ENCODE measurements at regions not wholly inside any gene's neighbourhood (a gene's known extent, or its start where the extent isn't known, plus 50 kb on each side); places are given as distances from the start of the nearest gene placed in this dataset.

- Histone ChIP-seq H3K4me1 (ENCODE audit: control extremely low read depth in 1 of 4, control insufficient read depth in 4 of 4, insufficient read depth in 4 of 4, low read length in 3 of 4) (no peaks in the 10 kb centered on the region), H3K4me3 (ENCODE audit: control insufficient read depth in 1 of 7, extremely low read depth in 1 of 7, insufficient read depth in 4 of 7, low read depth in 2 of 7, low read length in 6 of 7) (no peak overlapping the region), H3K27me3 (replicated peaks in 2 of 5; ENCODE audit: control insufficient read depth in 4 of 5, insufficient read depth in 5 of 5, low read length in 4 of 5) (no peaks in the 10 kb centered on the region), H3K9me3 (ENCODE audit: control extremely low read depth in 1 of 5, control insufficient read depth in 4 of 5, insufficient read depth in 2 of 5, low read depth in 1 of 5, low read length in 4 of 5) (no peaks in the 10 kb centered on the region), H3K36me3 (ENCODE audit: control insufficient read depth in 4 of 4, insufficient read depth in 4 of 4, low read length in 3 of 4) (no peaks in the 10 kb centered on the region), H3K27ac (ENCODE audit: insufficient read depth in 1 of 2, low read depth in 1 of 2, low read length in 2 of 2, poor library complexity in 1 of 2, severe bottlenecking in 2 of 2) (no peak overlapping the region)
- ChIA-PET POLR2A (interaction anchor here (1.0 kb wide), 1 partner anchor 46 kb away, joined by 3 read pairs; no protein-coding TSS in a partner anchor), CTCF (interaction anchor here (0.9 kb wide), 1 partner anchor 9 kb away, joined by 6 read pairs; no protein-coding TSS in a partner anchor)
- peak; percentile 34 to 92 (median 78) for DNase-seq
- WGBS (ENCODE audit: insufficient coverage): 79% methylated on average over 4 of the region's 7 CpGs
These were observed 101.6 kb upstream of the CD93 start for GRCh38 chr20:23187751-23188150.

GRCh38 chr20:23186808-23187207 is 100.7 kb upstream of the CD93 start:
- no peaks in the 10 kb centered on the region for H3K4me1 ChIP-seq (ENCODE audit: control extremely low read depth in 1 of 4, control insufficient read depth in 4 of 4, insufficient read depth in 4 of 4, low read length in 3 of 4)
- H3K9me3 ChIP-seq (ENCODE audit: control extremely low read depth in 1 of 5, control insufficient read depth in 4 of 5, insufficient read depth in 2 of 5, low read depth in 1 of 5, low read length in 4 of 5): no peaks in the 10 kb centered on the region
- CTCF ChIA-PET: no interaction called here
- WGBS (ENCODE audit: insufficient coverage): 93% methylated on average over 5 of the region's 5 CpGs
- H3K27me3 ChIP-seq (replicated peaks in 2 of 5; ENCODE audit: control insufficient read depth in 4 of 5, insufficient read depth in 5 of 5, low read length in 4 of 5): no peaks in the 10 kb centered on the region
- no peak overlapping the region for H3K27ac ChIP-seq (ENCODE audit: insufficient read depth in 1 of 2, low read depth in 1 of 2, low read length in 2 of 2, poor library complexity in 1 of 2, severe bottlenecking in 2 of 2)
- POLR2A ChIA-PET: interaction anchor here (1.0 kb wide), 1 partner anchor 45 kb away, joined by 3 read pairs; no protein-coding TSS in a partner anchor
- no peak for DNase-seq
- H3K36me3 ChIP-seq (ENCODE audit: control insufficient read depth in 4 of 4, insufficient read depth in 4 of 4, low read length in 3 of 4): no peaks in the 10 kb centered on the region
- H3K4me3 ChIP-seq (ENCODE audit: control insufficient read depth in 1 of 7, extremely low read depth in 1 of 7, insufficient read depth in 4 of 7, low read depth in 2 of 7, low read length in 6 of 7): no peak overlapping the region

DNA sequence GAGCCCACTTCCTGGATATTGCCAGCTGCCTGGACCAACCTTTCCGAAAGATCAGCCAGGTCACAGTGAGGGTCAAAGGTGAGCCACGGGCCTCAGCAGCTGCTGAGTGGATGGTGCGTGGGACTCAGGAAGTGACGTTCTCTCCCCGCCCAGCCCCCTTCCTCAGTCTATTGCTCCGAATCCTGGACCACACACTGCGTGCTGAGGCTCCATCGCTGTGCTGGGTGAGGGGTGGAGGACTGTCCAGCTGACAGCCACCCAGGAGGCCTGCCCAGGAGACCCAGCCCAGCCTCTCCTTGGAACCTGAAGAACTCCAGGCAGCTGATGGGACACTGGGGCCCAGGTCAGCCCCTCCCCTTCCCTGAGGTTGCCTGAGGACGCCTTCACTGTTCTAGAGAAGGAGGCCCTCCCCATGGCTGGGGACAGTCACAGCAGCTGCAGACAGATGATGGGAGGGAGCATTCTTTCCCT is 94.4 kb upstream of the CD93 start:
- WGBS (ENCODE audit: insufficient coverage): 93% methylated on average over 5 of the region's 9 CpGs
- Histone ChIP-seq H3K4me3 (ENCODE audit: control insufficient read depth in 1 of 7, extremely low read depth in 1 of 7, insufficient read depth in 4 of 7, low read depth in 2 of 7, low read length in 6 of 7) (no peak overlapping the region), H3K9me3 (ENCODE audit: control extremely low read depth in 1 of 5, control insufficient read depth in 4 of 5, insufficient read depth in 2 of 5, low read depth in 1 of 5, low read length in 4 of 5) (peaks cover 0 to 3% (median 0%) of the 10 kb centered on the region in 5 experiments), H3K27ac (ENCODE audit: insufficient read depth in 1 of 2, low read depth in 1 of 2, low read length in 2 of 2, poor library complexity in 1 of 2, severe bottlenecking in 2 of 2) (no peak overlapping the region), H3K36me3 (ENCODE audit: control insufficient read depth in 4 of 4, insufficient read depth in 4 of 4, low read length in 3 of 4) (no peaks in the 10 kb centered on the region), H3K27me3 (replicated peaks in 2 of 5; ENCODE audit: control insufficient read depth in 4 of 5, insufficient read depth in 5 of 5, low read length in 4 of 5) (no peaks in the 10 kb centered on the region), H3K4me1 (ENCODE audit: control extremely low read depth in 1 of 4, control insufficient read depth in 4 of 4, insufficient read depth in 4 of 4, low read length in 3 of 4) (peaks cover 0 to 13% (median 5%) of the 10 kb centered on the region in 4 experiments)
- ChIA-PET CTCF (interaction anchor here (0.8 to 3.6 kb wide), 8 partner anchors 11 to 487 kb away, joined by 3 to 13 read pairs (median 4); no protein-coding TSS in a partner anchor), POLR2A (no interaction called here)
- DNase-seq: no peak

- Histone ChIP-seq H3K9me3 (ENCODE audit: control extremely low read depth in 1 of 5, control insufficient read depth in 4 of 5, insufficient read depth in 2 of 5, low read depth in 1 of 5, low read length in 4 of 5) (peaks cover 0 to 3% (median 0%) of the 10 kb centered on the region in 5 experiments), H3K4me3 (ENCODE audit: control insufficient read depth in 1 of 7, extremely low read depth in 1 of 7, insufficient read depth in 4 of 7, low read depth in 2 of 7, low read length in 6 of 7) (no peak overlapping the region), H3K36me3 (ENCODE audit: control insufficient read depth in 4 of 4, insufficient read depth in 4 of 4, low read length in 3 of 4) (no peaks in the 10 kb centered on the region), H3K27me3 (replicated peaks in 2 of 5; ENCODE audit: control insufficient read depth in 4 of 5, insufficient read depth in 5 of 5, low read length in 4 of 5) (no peaks in the 10 kb centered on the region), H3K27ac (ENCODE audit: insufficient read depth in 1 of 2, low read depth in 1 of 2, low read length in 2 of 2, poor library complexity in 1 of 2, severe bottlenecking in 2 of 2) (no peak overlapping the region), H3K4me1 (ENCODE audit: control extremely low read depth in 1 of 4, control insufficient read depth in 4 of 4, insufficient read depth in 4 of 4, low read length in 3 of 4) (peaks cover 0 to 13% (median 5%) of the 10 kb centered on the region in 4 experiments)
- WGBS (ENCODE audit: insufficient coverage): 83% methylated on average over 1 of the region's 1 CpG
- ChIA-PET POLR2A (no interaction called here), CTCF (interaction anchor here (0.7 to 3.6 kb wide), 17 partner anchors 11 to 487 kb away, joined by 3 to 13 read pairs (median 3); no protein-coding TSS in a partner anchor)
- DNase-seq: no peak
These were observed 93.8 kb upstream of the CD93 start for GRCh38 chr20:23179766-23180403.

DNA sequence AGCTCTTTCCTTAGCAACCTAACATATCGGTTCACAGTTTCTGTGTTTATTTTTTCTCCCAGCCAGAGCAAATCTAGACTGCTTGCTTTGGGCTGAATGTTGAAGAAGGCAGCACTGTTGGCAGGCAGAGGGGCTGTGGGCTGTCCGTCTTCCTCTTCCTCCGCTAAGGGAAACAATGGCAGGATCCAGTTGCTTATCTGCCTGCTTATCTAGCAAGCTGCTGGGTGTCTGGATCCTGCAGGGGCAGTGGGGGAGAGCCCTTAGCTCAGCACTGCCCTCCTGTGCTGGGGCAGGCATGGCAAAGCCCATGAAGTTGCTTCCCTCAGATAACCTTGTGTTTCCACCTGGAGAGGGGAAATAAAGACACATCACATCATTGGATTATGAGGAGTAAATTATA is 92.7 kb upstream of the CD93 start:
- POLR2A ChIA-PET: interaction anchor here (1.2 kb wide), 1 partner anchor 20 kb away, joined by 4 read pairs; no protein-coding TSS in a partner anchor
- 3% methylated on average over 3 of the region's 3 CpGs for WGBS (ENCODE audit: insufficient coverage)
- no peak overlapping the region for H3K27ac ChIP-seq (ENCODE audit: insufficient read depth in 1 of 2, low read depth in 1 of 2, low read length in 2 of 2, poor library complexity in 1 of 2, severe bottlenecking in 2 of 2)
- H3K36me3 ChIP-seq (ENCODE audit: control insufficient read depth in 4 of 4, insufficient read depth in 4 of 4, low read length in 3 of 4): no peaks in the 10 kb centered on the region
- peaks cover 0 to 13% (median 5%) of the 10 kb centered on the region in 4 experiments for H3K4me1 ChIP-seq (ENCODE audit: control extremely low read depth in 1 of 4, control insufficient read depth in 4 of 4, insufficient read depth in 4 of 4, low read length in 3 of 4)
- no peak overlapping the region for H3K4me3 ChIP-seq (ENCODE audit: control insufficient read depth in 1 of 7, extremely low read depth in 1 of 7, insufficient read depth in 4 of 7, low read depth in 2 of 7, low read length in 6 of 7)
- CTCF ChIA-PET: interaction anchor here (0.6 to 3.6 kb wide), 22 partner anchors 9 to 487 kb away, joined by 3 to 13 read pairs (median 3); no protein-coding TSS in a partner anchor
- no peaks in the 10 kb centered on the region for H3K27me3 ChIP-seq (replicated peaks in 2 of 5; ENCODE audit: control insufficient read depth in 4 of 5, insufficient read depth in 5 of 5, low read length in 4 of 5)
- peak; percentile 49 to 77 (median 69) for DNase-seq
- H3K9me3 ChIP-seq (ENCODE audit: control extremely low read depth in 1 of 5, control insufficient read depth in 4 of 5, insufficient read depth in 2 of 5, low read depth in 1 of 5, low read length in 4 of 5): peaks cover 0 to 3% (median 0%) of the 10 kb centered on the region in 5 experiments

- ChIA-PET CTCF (interaction anchor here (1.0 to 1.6 kb wide), 2 partner anchors 11 to 124 kb away, joined by 3 to 6 read pairs; no protein-coding TSS in a partner anchor), POLR2A (no interaction called here)
- H3K4me1 ChIP-seq (ENCODE audit: control extremely low read depth in 1 of 4, control insufficient read depth in 4 of 4, insufficient read depth in 4 of 4, low read length in 3 of 4): peaks cover 0 to 13% (median 5%) of the 10 kb centered on the region in 4 experiments
- no peaks in the 10 kb centered on the region for H3K27me3 ChIP-seq (replicated peaks in 2 of 5; ENCODE audit: control insufficient read depth in 4 of 5, insufficient read depth in 5 of 5, low read length in 4 of 5)
- no CpG with 5 or more reads among the region's 3 CpGs for WGBS (ENCODE audit: insufficient coverage)
- H3K4me3 ChIP-seq (ENCODE audit: control insufficient read depth in 1 of 7, extremely low read depth in 1 of 7, insufficient read depth in 4 of 7, low read depth in 2 of 7, low read length in 6 of 7): no peak overlapping the region
- H3K9me3 ChIP-seq (ENCODE audit: control extremely low read depth in 1 of 5, control insufficient read depth in 4 of 5, insufficient read depth in 2 of 5, low read depth in 1 of 5, low read length in 4 of 5): peaks cover 0 to 3% (median 0%) of the 10 kb centered on the region in 5 experiments
- no peak for DNase-seq
- H3K27ac ChIP-seq (ENCODE audit: insufficient read depth in 1 of 2, low read depth in 1 of 2, low read length in 2 of 2, poor library complexity in 1 of 2, severe bottlenecking in 2 of 2): no peak overlapping the region
- no peaks in the 10 kb centered on the region for H3K36me3 ChIP-seq (ENCODE audit: control insufficient read depth in 4 of 4, insufficient read depth in 4 of 4, low read length in 3 of 4)
These were observed 88.7 kb upstream of the CD93 start for GRCh38 chr20:23174821-23175220.

DNA sequence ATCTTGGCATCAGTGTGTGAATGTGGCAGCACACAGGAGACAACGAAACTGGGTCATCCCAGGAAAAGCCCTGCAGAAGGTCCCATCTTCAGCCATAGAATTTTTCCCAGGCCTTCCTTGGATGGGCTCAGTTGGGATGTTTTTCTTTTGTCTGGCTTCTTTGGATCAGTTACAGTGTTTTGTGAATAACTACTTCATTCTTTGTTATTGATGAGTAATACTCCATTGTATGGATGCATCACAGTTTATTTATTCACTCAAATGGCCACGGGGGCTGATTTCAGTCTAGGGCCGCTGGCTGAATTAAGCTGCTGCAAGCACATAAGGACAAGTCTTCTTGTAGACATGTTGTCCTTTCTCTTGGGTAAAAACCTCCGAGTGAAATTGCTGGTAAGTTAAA is 81.3 kb upstream of the CD93 start:
- peaks cover 0 to 6% (median under 1%) of the 10 kb centered on the region in 4 experiments for H3K4me1 ChIP-seq (ENCODE audit: control extremely low read depth in 1 of 4, control insufficient read depth in 4 of 4, insufficient read depth in 4 of 4, low read length in 3 of 4)
- ChIA-PET POLR2A (no interaction called here), CTCF (interaction anchor here (0.8 kb wide), 1 partner anchor 11 kb away, joined by 3 read pairs; no protein-coding TSS in a partner anchor)
- no peaks in the 10 kb centered on the region for H3K36me3 ChIP-seq (ENCODE audit: control insufficient read depth in 4 of 4, insufficient read depth in 4 of 4, low read length in 3 of 4)
- H3K4me3 ChIP-seq (ENCODE audit: control insufficient read depth in 1 of 7, extremely low read depth in 1 of 7, insufficient read depth in 4 of 7, low read depth in 2 of 7, low read length in 6 of 7): no peak overlapping the region
- H3K27me3 ChIP-seq (replicated peaks in 2 of 5; ENCODE audit: control insufficient read depth in 4 of 5, insufficient read depth in 5 of 5, low read length in 4 of 5): no peaks in the 10 kb centered on the region
- H3K9me3 ChIP-seq (ENCODE audit: control extremely low read depth in 1 of 5, control insufficient read depth in 4 of 5, insufficient read depth in 2 of 5, low read depth in 1 of 5, low read length in 4 of 5): no peaks in the 10 kb centered on the region
- H3K27ac ChIP-seq (ENCODE audit: insufficient read depth in 1 of 2, low read depth in 1 of 2, low read length in 2 of 2, poor library complexity in 1 of 2, severe bottlenecking in 2 of 2): no peak overlapping the region
- no peak for DNase-seq
- 100% methylated on average over 3 of the region's 4 CpGs for WGBS (ENCODE audit: insufficient coverage)

All from common myeloid progenitor, CD34-positive (primary cell).